ENCODE measurements at regions not wholly inside any gene's neighbourhood (a gene's known extent, or its start where the extent isn't known, plus 50 kb on each side); places are given as distances from the start of the nearest gene placed in this dataset.
"Not testable (repeated sequence)": the region's sequence is repeated elsewhere in the genome, so short reads cannot be mapped to it uniquely, and the experiment has no call there.

GRCh38 chr10:133013463-133013862, 71.1 kb upstream of the CFAP46 start:
- TF ChIP-seq CTCF (IDR thresholded peaks at IDR 0.05; ENCODE audit: unreplicated experiment) = no peak
- no peak overlapping the region for H3K27ac Mint-ChIP-seq
- H3K4me3 Mint-ChIP-seq (ENCODE audit: low read depth) = no peak overlapping the region
- peaks cover 3% of the 10 kb centered on the region for H3K27me3 Mint-ChIP-seq
- no peaks in the 10 kb centered on the region for H3K9me3 Mint-ChIP-seq (ENCODE audit: low read depth)
- no peaks in the 10 kb centered on the region for H3K4me1 Mint-ChIP-seq (ENCODE audit: low read depth)
- no peaks in the 10 kb centered on the region for H3K36me3 Mint-ChIP-seq (ENCODE audit: insufficient read depth)
- DNase-seq (ENCODE audit: low spot score, unreplicated experiment) = no peak

DNA sequence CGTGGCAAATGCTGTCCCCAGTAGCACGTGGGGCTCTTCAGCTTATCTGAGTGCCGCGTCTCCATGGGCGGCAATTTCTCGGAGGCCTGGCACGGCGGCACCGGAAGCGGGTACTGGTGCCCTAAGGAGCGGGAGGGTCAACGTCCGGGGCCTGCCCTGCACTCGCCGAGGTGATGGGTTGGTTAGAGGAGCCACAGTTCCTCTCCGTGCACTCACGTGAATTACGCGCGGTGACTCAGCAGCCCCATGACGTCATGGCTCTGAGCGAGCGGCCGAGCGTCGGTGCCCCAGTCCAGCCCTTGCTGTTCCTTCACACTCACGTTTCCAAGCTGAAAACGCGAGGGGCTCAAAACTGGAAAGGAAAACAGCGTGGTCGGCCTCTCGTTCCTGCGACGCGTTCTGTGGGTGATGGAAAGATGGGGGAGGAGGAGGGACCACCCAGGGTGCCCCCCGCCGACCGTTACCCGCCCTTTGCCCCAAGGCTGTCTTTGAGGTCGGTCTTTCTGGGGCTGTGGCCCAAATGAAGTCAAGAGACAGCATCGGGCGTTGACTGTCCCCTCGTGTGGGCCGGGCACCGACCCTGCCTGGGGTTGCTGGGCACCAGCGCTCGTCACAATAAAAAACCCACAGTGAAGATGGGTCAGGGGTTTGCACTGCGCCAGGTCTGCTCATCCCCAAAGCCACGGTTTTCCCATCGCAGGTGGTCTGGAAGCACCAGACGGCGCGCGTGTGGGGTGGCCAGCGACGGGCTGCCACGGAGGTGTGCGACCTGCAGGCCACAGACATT, 70.4 kb upstream of the CFAP46 start:
- Mint-ChIP-seq H3K27me3 (peaks cover 3% of the 10 kb centered on the region), H3K4me3 (ENCODE audit: low read depth) (no peak overlapping the region), H3K36me3 (ENCODE audit: insufficient read depth) (no peaks in the 10 kb centered on the region), H3K9me3 (ENCODE audit: low read depth) (no peaks in the 10 kb centered on the region), H3K4me1 (ENCODE audit: low read depth) (no peaks in the 10 kb centered on the region), H3K27ac (no peak overlapping the region)
- no peak for TF ChIP-seq CTCF (IDR thresholded peaks at IDR 0.05; ENCODE audit: unreplicated experiment)
- no peak for DNase-seq (ENCODE audit: low spot score, unreplicated experiment)

DNA sequence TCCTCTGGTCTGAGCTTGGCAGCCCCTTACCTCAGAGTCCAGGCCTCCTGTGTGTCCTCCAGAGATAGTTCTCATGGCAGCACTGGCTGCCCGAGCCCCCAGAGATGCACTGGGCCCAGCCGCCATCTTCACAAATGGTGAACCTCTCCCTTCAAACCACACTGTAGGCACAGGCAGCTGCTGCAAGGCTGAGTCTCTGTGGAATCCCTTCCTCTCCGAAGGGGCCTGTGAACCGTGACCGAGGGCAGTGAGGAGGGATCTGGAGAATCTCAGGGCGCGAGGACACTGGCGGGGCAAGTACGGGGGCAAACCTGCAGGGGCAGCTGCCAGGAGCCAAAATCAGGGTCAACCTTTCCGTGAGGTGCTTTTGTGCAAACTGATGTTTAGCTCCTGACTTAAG, 69.5 kb upstream of the CFAP46 start:
- H3K27me3 Mint-ChIP-seq = peaks cover 3% of the 10 kb centered on the region
- H3K9me3 Mint-ChIP-seq (ENCODE audit: low read depth) = no peaks in the 10 kb centered on the region
- H3K4me3 Mint-ChIP-seq (ENCODE audit: low read depth) = no peak overlapping the region
- H3K36me3 Mint-ChIP-seq (ENCODE audit: insufficient read depth) = no peaks in the 10 kb centered on the region
- H3K27ac Mint-ChIP-seq = no peak overlapping the region
- no peaks in the 10 kb centered on the region for H3K4me1 Mint-ChIP-seq (ENCODE audit: low read depth)
- no peak for DNase-seq (ENCODE audit: low spot score, unreplicated experiment)
- TF ChIP-seq CTCF (IDR thresholded peaks at IDR 0.05; ENCODE audit: unreplicated experiment) = no peak

DNA sequence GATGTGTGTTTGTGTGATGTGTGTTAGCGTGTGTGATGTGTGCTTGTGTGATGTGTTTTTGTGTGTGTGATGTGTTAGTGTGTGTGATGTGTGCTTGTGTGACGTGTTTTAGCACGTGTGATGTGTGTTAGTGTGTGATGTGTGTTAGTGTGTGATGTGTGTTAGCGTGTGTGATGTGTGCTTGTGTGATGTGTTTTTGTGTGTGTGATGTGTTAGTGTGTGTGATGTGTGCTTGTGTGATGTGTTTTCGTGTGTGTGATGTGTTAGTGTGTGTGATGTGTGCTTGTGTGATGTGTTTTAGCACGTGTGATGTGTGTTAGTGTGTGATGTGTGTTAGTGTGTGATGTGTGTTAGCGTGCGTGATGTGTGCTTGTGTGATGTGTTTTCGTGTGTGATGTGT, 69.0 kb upstream of the CFAP46 start:
- not testable (repeated sequence) for H3K4me1 Mint-ChIP-seq (ENCODE audit: low read depth); H3K27me3 Mint-ChIP-seq; H3K9me3 Mint-ChIP-seq (ENCODE audit: low read depth); DNase-seq (ENCODE audit: low spot score, unreplicated experiment); H3K36me3 Mint-ChIP-seq (ENCODE audit: insufficient read depth); H3K27ac Mint-ChIP-seq; H3K4me3 Mint-ChIP-seq (ENCODE audit: low read depth)

- not testable (repeated sequence) for H3K27me3 Mint-ChIP-seq
These were observed 68.4 kb upstream of the CFAP46 start for GRCh38 chr10:133010843-133011179.

GRCh38 chr10:133010095-133010842, 67.9 kb upstream of the CFAP46 start:
- Mint-ChIP-seq H3K27ac (no peak overlapping the region), H3K4me1 (ENCODE audit: low read depth) (no peaks in the 10 kb centered on the region)
- no peak for TF ChIP-seq CTCF (IDR thresholded peaks at IDR 0.05; ENCODE audit: unreplicated experiment)

More at GRCh38 chr10:133010843-133011179, 68.4 kb upstream of the CFAP46 start:
- not testable (repeated sequence) for H3K4me3 Mint-ChIP-seq (ENCODE audit: low read depth); H3K4me1 Mint-ChIP-seq (ENCODE audit: low read depth); H3K9me3 Mint-ChIP-seq (ENCODE audit: low read depth); DNase-seq (ENCODE audit: low spot score, unreplicated experiment); H3K36me3 Mint-ChIP-seq (ENCODE audit: insufficient read depth); H3K27ac Mint-ChIP-seq

More at GRCh38 chr10:133010095-133010842, 67.9 kb upstream of the CFAP46 start:
- H3K9me3 Mint-ChIP-seq (ENCODE audit: low read depth) = no peaks in the 10 kb centered on the region
- no peak for DNase-seq (ENCODE audit: low spot score, unreplicated experiment)
- H3K4me3 Mint-ChIP-seq (ENCODE audit: low read depth) = no peak overlapping the region
- H3K36me3 Mint-ChIP-seq (ENCODE audit: insufficient read depth) = no peaks in the 10 kb centered on the region
- H3K27me3 Mint-ChIP-seq = peaks cover 3% of the 10 kb centered on the region
